ENCODE measurements at regions not wholly inside any gene's neighbourhood (a gene's known extent, or its start where the extent isn't known, plus 50 kb on each side); places are given as distances from the start of the nearest gene placed in this dataset.

DNA sequence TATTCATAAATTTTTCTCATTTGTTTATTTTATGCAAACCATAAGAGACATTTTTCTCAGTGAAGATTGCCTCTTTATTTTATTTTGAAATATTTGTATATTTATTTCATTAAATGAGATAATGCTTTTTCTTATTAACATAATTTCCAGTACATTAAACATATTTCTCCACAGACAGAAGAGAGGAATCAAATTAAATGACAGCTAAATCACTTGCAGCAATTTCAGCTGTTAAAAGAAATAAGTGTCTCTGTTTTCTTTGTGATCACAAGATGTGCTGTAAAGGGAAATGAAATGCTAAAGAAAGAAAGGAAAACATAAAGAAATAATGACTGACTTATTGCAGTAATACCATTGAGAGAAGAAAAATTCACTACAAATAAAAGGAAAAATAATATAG is 414.0 kb upstream of the FANCL start:
- H3K9me3 ChIP-seq (ENCODE audit: insufficient read depth, low read length, severe bottlenecking) = no peaks in the 10 kb centered on the region
- no peaks in the 10 kb centered on the region for H3K79me2 ChIP-seq (ENCODE audit: insufficient read depth, low read length)
- no peak overlapping the region for H3K9ac ChIP-seq (ENCODE audit: low read depth, low read length)
- ATAC-seq (ENCODE audit: insufficient read depth, low read depth) = no peak
- TF ChIP-seq, protein P1, sequence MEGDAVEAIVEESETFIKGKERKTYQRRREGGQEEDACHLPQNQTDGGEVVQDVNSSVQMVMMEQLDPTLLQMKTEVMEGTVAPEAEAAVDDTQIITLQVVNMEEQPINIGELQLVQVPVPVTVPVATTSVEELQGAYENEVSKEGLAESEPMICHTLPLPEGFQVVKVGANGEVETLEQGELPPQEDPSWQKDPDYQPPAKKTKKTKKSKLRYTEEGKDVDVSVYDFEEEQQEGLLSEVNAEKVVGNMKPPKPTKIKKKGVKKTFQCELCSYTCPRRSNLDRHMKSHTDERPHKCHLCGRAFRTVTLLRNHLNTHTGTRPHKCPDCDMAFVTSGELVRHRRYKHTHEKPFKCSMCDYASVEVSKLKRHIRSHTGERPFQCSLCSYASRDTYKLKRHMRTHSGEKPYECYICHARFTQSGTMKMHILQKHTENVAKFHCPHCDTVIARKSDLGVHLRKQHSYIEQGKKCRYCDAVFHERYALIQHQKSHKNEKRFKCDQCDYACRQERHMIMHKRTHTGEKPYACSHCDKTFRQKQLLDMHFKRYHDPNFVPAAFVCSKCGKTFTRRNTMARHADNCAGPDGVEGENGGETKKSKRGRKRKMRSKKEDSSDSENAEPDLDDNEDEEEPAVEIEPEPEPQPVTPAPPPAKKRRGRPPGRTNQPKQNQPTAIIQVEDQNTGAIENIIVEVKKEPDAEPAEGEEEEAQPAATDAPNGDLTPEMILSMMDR (IDR thresholded peaks at IDR 0.05; ENCODE audit: borderline replicate concordance, extremely low read depth, low read length, poor library complexity, severe bottlenecking) = no peak
- TF ChIP-seq EZH2 (IDR thresholded peaks at IDR 0.05; ENCODE audit: borderline replicate concordance, low read depth, low read length, severe bottlenecking) = no peak
- DNase-seq = no peak
- no peaks in the 10 kb centered on the region for H3K36me3 ChIP-seq (ENCODE audit: insufficient read depth, low read length)
- H3K27me3 ChIP-seq (ENCODE audit: insufficient read depth, low read length, poor library complexity) = peaks cover 2% of the 10 kb centered on the region
- H4K20me1 ChIP-seq (ENCODE audit: insufficient read depth, low read length) = no peaks in the 10 kb centered on the region
- no peak overlapping the region for H3K4me2 ChIP-seq (ENCODE audit: insufficient read depth, low read length)
- no peak overlapping the region for H2AFZ ChIP-seq (ENCODE audit: low read depth, low read length)
- no peak overlapping the region for H3K27ac ChIP-seq (ENCODE audit: low read length)
- H3K4me1 ChIP-seq (ENCODE audit: insufficient read depth, low read length) = no peaks in the 10 kb centered on the region
- H3K4me3 ChIP-seq (ENCODE audit: low read depth in 1 of 2, low read length in 2 of 2) = no peak overlapping the region

DNA sequence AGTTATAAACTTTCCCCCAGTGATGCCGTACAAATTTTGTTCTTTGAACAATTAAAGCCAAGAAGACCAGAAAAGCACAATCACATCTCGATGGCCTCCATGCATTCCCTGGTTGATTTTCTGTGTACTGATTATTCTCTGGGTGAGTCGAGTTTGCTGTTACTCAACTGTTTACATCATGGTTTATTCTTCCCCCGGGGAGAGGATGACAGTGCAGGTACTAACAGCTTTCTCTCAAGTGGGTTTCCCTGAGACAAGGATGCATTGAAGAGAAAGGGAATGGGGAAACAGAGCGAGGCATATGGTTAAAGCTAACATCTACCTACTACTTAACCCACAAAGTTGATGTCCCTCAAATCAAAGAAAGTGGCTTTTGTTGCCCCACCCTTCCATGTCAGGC is 410.8 kb upstream of the FANCL start:
- Histone ChIP-seq H3K27me3 (ENCODE audit: insufficient read depth, low read length, poor library complexity) (peaks cover 2% of the 10 kb centered on the region), H3K4me3 (ENCODE audit: low read depth in 1 of 2, low read length in 2 of 2) (no peak overlapping the region), H3K27ac (ENCODE audit: low read length) (no peak overlapping the region), H3K79me2 (ENCODE audit: insufficient read depth, low read length) (no peaks in the 10 kb centered on the region), H2AFZ (ENCODE audit: low read depth, low read length) (no peak overlapping the region), H3K4me1 (ENCODE audit: insufficient read depth, low read length) (no peaks in the 10 kb centered on the region), H4K20me1 (ENCODE audit: insufficient read depth, low read length) (no peaks in the 10 kb centered on the region), H3K9me3 (ENCODE audit: insufficient read depth, low read length, severe bottlenecking) (no peaks in the 10 kb centered on the region), H3K36me3 (ENCODE audit: insufficient read depth, low read length) (no peaks in the 10 kb centered on the region), H3K4me2 (ENCODE audit: insufficient read depth, low read length) (no peak overlapping the region), H3K9ac (ENCODE audit: low read depth, low read length) (no peak overlapping the region)
- ATAC-seq (ENCODE audit: insufficient read depth, low read depth) (no peak), DNase-seq (no peak)
- no peak for TF ChIP-seq EZH2 (IDR thresholded peaks at IDR 0.05; ENCODE audit: borderline replicate concordance, low read depth, low read length, severe bottlenecking)
- TF ChIP-seq, protein P1 (IDR thresholded peaks at IDR 0.05; ENCODE audit: borderline replicate concordance, extremely low read depth, low read length, poor library complexity, severe bottlenecking) = no peak

DNA sequence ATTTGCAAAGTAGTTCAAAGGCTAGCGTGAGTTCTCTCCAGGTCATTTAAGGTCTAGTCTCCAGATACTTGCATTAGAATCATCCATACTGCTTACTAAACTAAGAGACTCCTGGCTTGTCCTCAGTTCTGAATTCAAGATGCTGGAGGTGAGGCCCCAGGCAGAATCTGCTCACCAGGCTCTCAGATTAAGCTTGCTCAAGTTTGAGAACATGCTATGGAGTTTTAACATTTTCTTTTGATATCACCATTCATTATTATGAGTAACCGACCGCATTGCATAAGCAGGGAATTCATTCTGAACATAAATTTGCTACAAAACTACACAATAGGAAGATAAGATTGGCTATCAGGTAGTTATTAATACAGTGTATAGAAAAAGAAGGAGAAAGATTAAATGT is 409.7 kb upstream of the FANCL start:
- no peak for ATAC-seq (ENCODE audit: insufficient read depth, low read depth)
- TF ChIP-seq, protein P1 (IDR thresholded peaks at IDR 0.05; ENCODE audit: borderline replicate concordance, extremely low read depth, low read length, poor library complexity, severe bottlenecking) = no peak
- no peak for TF ChIP-seq EZH2 (IDR thresholded peaks at IDR 0.05; ENCODE audit: borderline replicate concordance, low read depth, low read length, severe bottlenecking)
- H3K4me1 ChIP-seq (ENCODE audit: insufficient read depth, low read length) = no peaks in the 10 kb centered on the region
- H3K9ac ChIP-seq (ENCODE audit: low read depth, low read length) = no peak overlapping the region
- H3K79me2 ChIP-seq (ENCODE audit: insufficient read depth, low read length) = no peaks in the 10 kb centered on the region
- H2AFZ ChIP-seq (ENCODE audit: low read depth, low read length) = no peak overlapping the region
- peaks cover 2% of the 10 kb centered on the region for H3K27me3 ChIP-seq (ENCODE audit: insufficient read depth, low read length, poor library complexity)
- no peak overlapping the region for H3K27ac ChIP-seq (ENCODE audit: low read length)
- H3K36me3 ChIP-seq (ENCODE audit: insufficient read depth, low read length) = no peaks in the 10 kb centered on the region
- no peaks in the 10 kb centered on the region for H3K9me3 ChIP-seq (ENCODE audit: insufficient read depth, low read length, severe bottlenecking)
- no peak for DNase-seq
- no peak overlapping the region for H3K4me3 ChIP-seq (ENCODE audit: low read depth in 1 of 2, low read length in 2 of 2)
- no peak overlapping the region for H3K4me2 ChIP-seq (ENCODE audit: insufficient read depth, low read length)
- no peaks in the 10 kb centered on the region for H4K20me1 ChIP-seq (ENCODE audit: insufficient read depth, low read length)

DNA sequence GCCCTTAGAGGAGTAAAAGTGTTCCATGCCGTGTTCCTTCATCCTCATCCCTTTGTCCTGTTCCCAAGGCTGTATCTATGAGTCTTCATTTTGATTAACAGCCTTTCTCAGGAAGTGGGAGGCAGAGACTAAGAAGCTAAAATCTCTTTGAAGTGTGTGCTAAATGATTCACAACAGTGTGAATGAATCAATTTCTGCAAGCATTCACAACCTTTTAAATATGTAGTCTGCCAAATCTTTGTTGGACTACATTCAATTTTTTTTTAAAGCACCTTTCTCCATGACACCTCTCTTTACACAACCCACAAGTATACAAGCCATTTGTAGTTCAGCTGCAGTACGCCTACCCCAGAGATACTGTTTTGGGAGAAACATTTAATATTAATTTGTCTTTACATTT is 408.6 kb upstream of the FANCL start:
- H3K27me3 ChIP-seq (ENCODE audit: insufficient read depth, low read length, poor library complexity) = peaks cover 2% of the 10 kb centered on the region
- H2AFZ ChIP-seq (ENCODE audit: low read depth, low read length) = no peak overlapping the region
- ATAC-seq (ENCODE audit: insufficient read depth, low read depth) (no peak), DNase-seq (no peak)
- H3K9ac ChIP-seq (ENCODE audit: low read depth, low read length) = no peak overlapping the region
- no peak for TF ChIP-seq EZH2 (IDR thresholded peaks at IDR 0.05; ENCODE audit: borderline replicate concordance, low read depth, low read length, severe bottlenecking)
- TF ChIP-seq, protein P1 (IDR thresholded peaks at IDR 0.05; ENCODE audit: borderline replicate concordance, extremely low read depth, low read length, poor library complexity, severe bottlenecking) = no peak
- no peaks in the 10 kb centered on the region for H3K9me3 ChIP-seq (ENCODE audit: insufficient read depth, low read length, severe bottlenecking)
- no peak overlapping the region for H3K4me3 ChIP-seq (ENCODE audit: low read depth in 1 of 2, low read length in 2 of 2)
- H3K27ac ChIP-seq (ENCODE audit: low read length) = no peak overlapping the region
- no peak overlapping the region for H3K4me2 ChIP-seq (ENCODE audit: insufficient read depth, low read length)
- no peaks in the 10 kb centered on the region for H3K4me1 ChIP-seq (ENCODE audit: insufficient read depth, low read length)
- H3K36me3 ChIP-seq (ENCODE audit: insufficient read depth, low read length) = no peaks in the 10 kb centered on the region
- no peaks in the 10 kb centered on the region for H3K79me2 ChIP-seq (ENCODE audit: insufficient read depth, low read length)
- no peaks in the 10 kb centered on the region for H4K20me1 ChIP-seq (ENCODE audit: insufficient read depth, low read length)
